ENCODE measurements at regions not wholly inside any gene's neighbourhood (a gene's known extent, or its start where the extent isn't known, plus 50 kb on each side); places are given as distances from the start of the nearest gene placed in this dataset.
"Not testable (repeated sequence)": the region's sequence is repeated elsewhere in the genome, so short reads cannot be mapped to it uniquely, and the experiment has no call there.

DNA sequence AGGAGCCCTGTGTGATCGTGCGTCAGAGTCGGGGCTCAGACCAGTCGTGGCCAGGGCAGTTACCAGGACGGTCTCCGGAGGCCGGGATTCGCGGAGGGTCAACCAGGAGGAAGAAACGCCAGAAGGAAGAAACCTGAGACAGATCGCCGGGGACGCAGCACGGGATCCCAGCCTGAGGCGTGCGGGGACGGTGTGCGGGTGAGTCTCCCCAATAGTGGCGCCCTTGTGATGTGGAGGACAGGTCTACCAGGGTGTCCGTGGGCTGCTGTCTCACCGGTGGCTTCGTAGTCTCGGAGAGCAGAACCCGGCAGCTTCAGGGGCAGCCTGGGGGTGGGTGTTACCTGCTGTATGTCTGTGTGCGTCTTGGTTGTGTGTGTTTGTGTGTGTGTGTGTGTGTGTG lies 1399.1 kb upstream of the PCDH10 start:
- H3K27me3 ChIP-seq (ENCODE audit: insufficient read depth, low read length); H3K36me3 ChIP-seq (ENCODE audit: insufficient read depth, low read length): not testable (repeated sequence)

DNA sequence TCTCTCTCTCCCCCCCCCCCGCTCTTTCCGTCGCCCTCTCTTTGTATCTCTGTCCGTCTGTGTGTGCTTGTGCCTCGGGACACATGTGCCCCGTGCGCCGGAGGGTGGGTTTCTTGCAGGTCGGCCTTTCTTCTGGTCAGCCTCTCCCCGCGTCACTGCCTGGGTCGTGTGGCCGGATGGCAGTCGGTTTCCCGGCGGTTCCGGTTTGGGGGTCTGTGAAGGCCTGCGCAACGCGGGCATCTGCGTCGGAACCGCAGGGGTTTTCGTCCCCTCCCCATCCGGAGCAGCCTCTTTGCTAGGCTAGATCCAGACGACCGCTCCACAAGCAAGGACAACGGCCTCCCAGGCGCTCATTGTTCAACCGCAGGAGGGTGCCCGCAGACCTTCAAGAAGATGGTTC lies 1398.6 kb upstream of the PCDH10 start:
- not testable (repeated sequence) for H3K4me1 ChIP-seq (ENCODE audit: control insufficient read depth, insufficient read depth, low read length, unreplicated experiment); H3K36me3 ChIP-seq (ENCODE audit: insufficient read depth, low read length); H3K4me3 ChIP-seq (ENCODE audit: low read depth, low read length); H3K79me2 ChIP-seq (ENCODE audit: control insufficient read depth, insufficient read depth, low read length, unreplicated experiment); H3K27me3 ChIP-seq (ENCODE audit: insufficient read depth, low read length); H2AFZ ChIP-seq (ENCODE audit: low read length, unreplicated experiment); H3K27ac ChIP-seq (ENCODE audit: low read depth, low read length)

More for the DNA sequence above, 1399.1 kb upstream of the PCDH10 start:
- not testable (repeated sequence) for H2AFZ ChIP-seq (ENCODE audit: low read length, unreplicated experiment); H3K27ac ChIP-seq (ENCODE audit: low read depth, low read length); H3K4me3 ChIP-seq (ENCODE audit: low read depth, low read length); H3K79me2 ChIP-seq (ENCODE audit: control insufficient read depth, insufficient read depth, low read length, unreplicated experiment); H3K4me1 ChIP-seq (ENCODE audit: control insufficient read depth, insufficient read depth, low read length, unreplicated experiment)

DNA sequence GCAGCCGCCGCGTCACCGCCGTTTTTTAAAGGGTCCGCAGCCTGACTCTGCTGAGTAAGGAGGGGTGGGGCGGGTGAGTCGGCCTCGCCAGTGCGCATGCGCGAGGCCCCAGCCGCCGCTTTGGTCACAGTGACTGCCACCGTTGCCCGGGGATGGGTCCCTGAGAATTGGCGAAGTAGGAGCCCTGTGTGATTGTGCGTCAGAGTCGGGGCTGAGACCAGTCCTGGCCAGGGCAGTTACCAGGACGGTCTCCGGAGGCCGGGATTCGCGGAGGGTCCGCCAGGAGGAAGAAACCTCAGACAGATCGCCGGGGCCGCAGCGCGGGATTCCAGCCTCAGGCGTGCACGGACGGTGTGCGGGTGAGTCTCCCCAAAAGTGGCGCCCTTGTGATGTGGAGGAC lies 1386.9 kb upstream of the PCDH10 start:
- H3K36me3 ChIP-seq (ENCODE audit: insufficient read depth, low read length); H3K4me3 ChIP-seq (ENCODE audit: low read depth, low read length); H3K27me3 ChIP-seq (ENCODE audit: insufficient read depth, low read length); H3K79me2 ChIP-seq (ENCODE audit: control insufficient read depth, insufficient read depth, low read length, unreplicated experiment); H2AFZ ChIP-seq (ENCODE audit: low read length, unreplicated experiment); H3K4me1 ChIP-seq (ENCODE audit: control insufficient read depth, insufficient read depth, low read length, unreplicated experiment); H3K27ac ChIP-seq (ENCODE audit: low read depth, low read length): not testable (repeated sequence)

DNA sequence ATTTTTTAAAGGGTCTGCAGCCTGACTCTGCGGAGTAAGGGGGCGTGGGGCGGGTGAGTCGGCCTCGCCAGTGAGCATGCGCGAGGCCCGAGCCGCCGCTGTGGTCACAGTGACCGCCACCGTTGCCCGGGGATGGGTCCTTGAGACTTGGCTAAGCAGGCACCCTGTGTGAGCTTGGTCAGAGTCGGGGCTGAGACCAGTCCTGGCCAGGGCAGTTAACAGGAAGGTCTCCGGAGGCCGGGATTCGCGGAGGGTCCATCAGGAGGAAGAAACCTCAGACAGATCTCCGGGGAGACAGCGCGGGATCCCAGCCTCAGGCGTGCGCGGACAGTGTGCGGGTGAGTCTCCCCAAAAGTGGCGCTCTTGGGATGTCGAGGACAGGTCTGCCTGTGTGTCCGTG lies 1384.4 kb upstream of the PCDH10 start:
- no peaks in the 10 kb centered on the region for H3K27me3 ChIP-seq (ENCODE audit: insufficient read depth, low read length)
- H2AFZ ChIP-seq (ENCODE audit: low read length, unreplicated experiment) = no peak overlapping the region
- no peak overlapping the region for H3K4me3 ChIP-seq (ENCODE audit: low read depth, low read length)
- H3K27ac ChIP-seq (ENCODE audit: low read depth, low read length) = no peak overlapping the region
- H3K4me1 ChIP-seq (ENCODE audit: control insufficient read depth, insufficient read depth, low read length, unreplicated experiment) = no peaks in the 10 kb centered on the region
- H3K79me2 ChIP-seq (ENCODE audit: control insufficient read depth, insufficient read depth, low read length, unreplicated experiment) = no peaks in the 10 kb centered on the region
- H3K36me3 ChIP-seq (ENCODE audit: insufficient read depth, low read length) = no peaks in the 10 kb centered on the region

DNA sequence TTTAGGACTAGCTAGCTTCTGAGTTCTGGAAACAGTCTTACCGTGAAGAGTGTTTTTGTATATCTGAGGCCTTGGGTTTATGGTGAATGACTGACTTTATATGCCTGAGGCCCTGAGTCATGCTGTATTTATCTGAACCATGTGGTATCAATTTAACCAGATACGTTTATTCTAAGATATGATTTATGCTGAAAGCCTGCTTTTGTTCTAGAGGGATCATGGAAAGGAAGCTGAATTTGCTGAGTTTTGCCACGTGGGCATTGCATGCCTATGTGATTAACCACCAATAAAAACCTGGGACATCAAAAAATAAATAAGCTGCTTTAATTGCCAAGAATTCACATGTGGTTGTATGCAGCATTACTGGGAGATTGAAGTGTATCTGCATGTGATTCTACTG lies 1374.7 kb upstream of the PCDH10 start:
- not testable (repeated sequence) for H3K27me3 ChIP-seq (ENCODE audit: insufficient read depth, low read length); H3K79me2 ChIP-seq (ENCODE audit: control insufficient read depth, insufficient read depth, low read length, unreplicated experiment); H3K4me1 ChIP-seq (ENCODE audit: control insufficient read depth, insufficient read depth, low read length, unreplicated experiment); H3K4me3 ChIP-seq (ENCODE audit: low read depth, low read length); H3K36me3 ChIP-seq (ENCODE audit: insufficient read depth, low read length)
- Histone ChIP-seq H3K27ac (ENCODE audit: low read depth, low read length) (peak overlapping the region; percentile 63), H2AFZ (ENCODE audit: low read length, unreplicated experiment) (peak overlapping the region; percentile 56)

DNA sequence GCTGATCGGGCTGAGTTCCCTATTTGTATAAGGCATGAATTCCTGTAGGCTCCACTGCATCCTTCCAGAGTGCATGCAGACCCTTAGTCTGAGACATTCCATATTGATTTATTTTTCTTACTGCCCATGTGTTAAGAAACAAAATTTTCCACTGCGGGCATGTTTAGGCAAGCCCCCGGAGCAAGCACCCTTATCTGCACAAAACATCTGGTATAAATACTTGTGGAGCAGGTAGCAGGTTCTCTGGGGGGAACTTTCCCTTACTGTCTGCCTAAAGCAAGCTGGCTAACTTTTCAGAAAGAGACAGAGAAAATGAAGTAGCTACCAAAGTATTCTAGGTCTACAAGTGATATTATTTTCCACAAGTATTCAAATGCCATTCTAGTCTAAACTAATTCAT lies 1338.5 kb upstream of the PCDH10 start:
- not testable (repeated sequence) for H3K36me3 ChIP-seq (ENCODE audit: insufficient read depth, low read length); H3K27me3 ChIP-seq (ENCODE audit: insufficient read depth, low read length); H3K4me1 ChIP-seq (ENCODE audit: control insufficient read depth, insufficient read depth, low read length, unreplicated experiment); H2AFZ ChIP-seq (ENCODE audit: low read length, unreplicated experiment); H3K4me3 ChIP-seq (ENCODE audit: low read depth, low read length); H3K27ac ChIP-seq (ENCODE audit: low read depth, low read length); H3K79me2 ChIP-seq (ENCODE audit: control insufficient read depth, insufficient read depth, low read length, unreplicated experiment)

Measured in ACC112 (cell line).